ENCODE measurements at regions not wholly inside any gene's neighbourhood (a gene's known extent, or its start where the extent isn't known, plus 50 kb on each side); places are given as distances from the start of the nearest gene placed in this dataset.

- DNase-seq = no peak
- H3F3A ChIP-seq (replicated peaks; ENCODE audit: insufficient read depth) = peaks cover 34% of the 10 kb centered on the region
- no peak overlapping the region for H3K4me3 ChIP-seq (ENCODE audit: low read depth in 2 of 2, low read length in 1 of 2)
- TF ChIP-seq RCOR1 (IDR thresholded peaks at IDR 0.05; ENCODE audit: low read length) (no peak), IRF3 (IDR thresholded peaks at IDR 0.05; ENCODE audit: low read depth, low read length) (no peak)
- no peak overlapping the region for H2AFZ ChIP-seq (ENCODE audit: low read depth)
- ChIA-PET CTCF (interaction anchor here (3.4 kb wide), 1 partner anchor 15 kb away, joined by 12 read pairs; no protein-coding TSS in a partner anchor), POLR2A (no interaction called here)
- peak overlapping the region in 1 of 2 experiments; percentile 30; a peak in 1 of 4 replicates for H3K27ac ChIP-seq (ENCODE audit: low read depth in 2 of 2, low read length in 1 of 2)
- H3K9me2 ChIP-seq = no peaks in the 10 kb centered on the region
- no peaks in the 10 kb centered on the region for H3K9me3 ChIP-seq
- H3K9ac ChIP-seq = no peak overlapping the region
- H3K27me3 ChIP-seq (ENCODE audit: insufficient read depth) = no peaks in the 10 kb centered on the region
- H3K79me2 ChIP-seq (ENCODE audit: insufficient read depth) = no peaks in the 10 kb centered on the region
- peaks cover 17 to 23% of the 10 kb centered on the region in 2 experiments; a peak in 3 of 4 replicates for H3K4me1 ChIP-seq (ENCODE audit: control insufficient read depth in 1 of 2, insufficient read depth in 2 of 2, low read depth in 1 of 2, low read length in 1 of 2)
- H3K36me3 ChIP-seq (replicated peaks in 1 of 2; ENCODE audit: control insufficient read depth in 1 of 2, insufficient read depth in 2 of 2, low read length in 1 of 2) = no peaks in the 10 kb centered on the region
- no peak overlapping the region for H3K4me2 ChIP-seq
- no peaks in the 10 kb centered on the region for H4K20me1 ChIP-seq (ENCODE audit: insufficient read depth)
- WGBS (ENCODE audit: low lambda C conversion rate) = 93% methylated on average over 5 of the region's 5 CpGs
These were observed 158.1 kb upstream of the IER5L start for GRCh38 chr9:129336130-129336528.

GRCh38 chr9:129335464-129336129, 157.5 kb upstream of the IER5L start:
- no peaks in the 10 kb centered on the region for H3K9me3 ChIP-seq
- peak overlapping the region; percentile 34; the same call in 1 of the 2 replicates for H3K9ac ChIP-seq
- CTCF ChIA-PET = interaction anchor here (1.4 to 3.4 kb wide), 2 partner anchors 15 to 80 kb away, joined by 4 to 12 read pairs; no protein-coding TSS in a partner anchor
- H3K79me2 ChIP-seq (ENCODE audit: insufficient read depth) = no peaks in the 10 kb centered on the region
- no peaks in the 10 kb centered on the region for H3K36me3 ChIP-seq (replicated peaks in 1 of 2; ENCODE audit: control insufficient read depth in 1 of 2, insufficient read depth in 2 of 2, low read length in 1 of 2)
- no peaks in the 10 kb centered on the region for H3K27me3 ChIP-seq (ENCODE audit: insufficient read depth)
- no peak overlapping the region for H3K4me3 ChIP-seq (ENCODE audit: low read depth in 2 of 2, low read length in 1 of 2)
- H3F3A ChIP-seq (replicated peaks; ENCODE audit: insufficient read depth) = peaks cover 34% of the 10 kb centered on the region
- H3K9me2 ChIP-seq = no peaks in the 10 kb centered on the region
- TF ChIP-seq FOXJ3 (CRISPR knock-in tag; IDR thresholded peaks at IDR 0.05) (no peak), GABPA (IDR thresholded peaks at IDR 0.05; ENCODE audit: low read depth) (no peak), USF1 (IDR thresholded peaks at IDR 0.05; ENCODE audit: borderline replicate concordance, low read depth) (no peak), ZBTB33 (IDR thresholded peaks at IDR 0.05; ENCODE audit: borderline replicate concordance, low read depth) (no peak), FOXM1 (IDR thresholded peaks at IDR 0.05; ENCODE audit: low read depth) (no peak), RXRA (IDR thresholded peaks at IDR 0.05; ENCODE audit: borderline replicate concordance, low read depth) (no peak), IRF3 (IDR thresholded peaks at IDR 0.05; ENCODE audit: low read depth, low read length) (no peak), NRF1 (IDR thresholded peaks at IDR 0.05; ENCODE audit: low read depth, low read length) (no peak), MAX (IDR thresholded peaks at IDR 0.05; ENCODE audit: low read depth) (no peak), RFX5 (IDR thresholded peaks at IDR 0.05; ENCODE audit: low read length) (no peak), REST (IDR thresholded peaks at IDR 0.05; ENCODE audit: low read depth, low read length) (no peak)
- POLR2A ChIA-PET = interaction anchor here (2.0 kb wide), 1 partner anchor 15 kb away, joined by 6 read pairs; no protein-coding TSS in a partner anchor
- no peaks in the 10 kb centered on the region for H4K20me1 ChIP-seq (ENCODE audit: insufficient read depth)
- 87% methylated on average over 7 of the region's 7 CpGs for WGBS (ENCODE audit: low lambda C conversion rate)
- H2AFZ ChIP-seq (ENCODE audit: low read depth) = no peak overlapping the region
- DNase-seq = no peak
- H3K27ac ChIP-seq (ENCODE audit: low read depth in 2 of 2, low read length in 1 of 2) = peak overlapping the region; percentile 30 to 89; a peak in 3 of 4 replicates
- H3K4me2 ChIP-seq = peak overlapping the region; percentile 81
- H3K4me1 ChIP-seq (ENCODE audit: control insufficient read depth in 1 of 2, insufficient read depth in 2 of 2, low read depth in 1 of 2, low read length in 1 of 2) = peaks cover 17 to 23% of the 10 kb centered on the region in 2 experiments; a peak in 3 of 4 replicates
